GM12864 (cell line): ENCODE measurements at regions not wholly inside any gene's neighbourhood (a gene's known extent, or its start where the extent isn't known, plus 50 kb on each side); places are given as distances from the start of the nearest gene placed in this dataset.

Experiments
- DNase-seq: peaks from one replicate; pipeline ENCODE4 v3.0.0-alpha.2; 2011; ENCODE audit warnings: low read depth
- H3K4me3 ChIP-seq: 2 replicates; pipeline ENCODE4 v1.5.1; 2011; ENCODE audit warnings: mild to moderate bottlenecking, low read depth, low read length, control low read depth
- CTCF ChIP-seq: IDR thresholded peaks from 2 replicates; pipeline ENCODE4 v1.5.1; 2011; ENCODE audit warnings: low read depth, mild to moderate bottlenecking, moderate library complexity, low read length, control low read depth, inconsistent platforms; ENCODE audit errors: missing control alignments

GRCh38 chrX:44422631-44423030, 79.2 kb upstream of the EFHC2 start:
- TF ChIP-seq CTCF: no peak
- no peak overlapping the region for H3K4me3 ChIP-seq
- no peak for DNase-seq

- no peak overlapping the region for H3K4me3 ChIP-seq
- no peak for TF ChIP-seq CTCF
- no peak for DNase-seq
Observed at GRCh38 chrX:44415639-44416386, 72.3 kb upstream of the EFHC2 start.

GRCh38 chrX:44401151-44401550, 57.7 kb upstream of the EFHC2 start:
- no peak for TF ChIP-seq CTCF
- H3K4me3 ChIP-seq: no peak overlapping the region
- DNase-seq: no peak

- H3K4me3 ChIP-seq: no peak overlapping the region
- TF ChIP-seq CTCF: no peak
- no peak for DNase-seq
Observed at GRCh38 chrX:44400588-44400987, 57.1 kb upstream of the EFHC2 start.

- no peak for TF ChIP-seq CTCF
- no peak for DNase-seq
- H3K4me3 ChIP-seq: no peak overlapping the region
Observed at GRCh38 chrX:44400161-44400560, 56.7 kb upstream of the EFHC2 start.
